Endothelial cell (in vitro differentiated cells): ENCODE measurements at regions not wholly inside any gene's neighbourhood (a gene's known extent, or its start where the extent isn't known, plus 50 kb on each side); places are given as distances from the start of the nearest gene placed in this dataset.
"Not testable (repeated sequence)": the region's sequence is repeated elsewhere in the genome, so short reads cannot be mapped to it uniquely, and the experiment has no call there.

Source experiments
- DNase-seq: peaks from one replicate; pipeline ENCODE4 v3.0.0; 2021; ENCODE audit warnings: low spot score
- H3K27ac Mint-ChIP-seq: one replicate; pipeline ENCODE4 v1.8.0; 2021; ENCODE audit warnings: mixed read lengths, inconsistent platforms; ENCODE audit not compliant: unreplicated experiment
- H3K27me3 Mint-ChIP-seq: one replicate; pipeline ENCODE4 v1.8.0; 2021; ENCODE audit warnings: mild to moderate bottlenecking, moderate library complexity, mixed read lengths, inconsistent platforms; ENCODE audit not compliant: unreplicated experiment
- H3K36me3 Mint-ChIP-seq: one replicate; pipeline ENCODE4 v1.8.0; 2021; ENCODE audit warnings: mild to moderate bottlenecking, low read depth, mixed read lengths, inconsistent platforms; ENCODE audit not compliant: unreplicated experiment
- H3K4me1 Mint-ChIP-seq: one replicate; pipeline ENCODE4 v1.8.0; 2021; ENCODE audit warnings: mild to moderate bottlenecking, mixed read lengths, inconsistent platforms; ENCODE audit not compliant: unreplicated experiment
- H3K4me3 Mint-ChIP-seq: one replicate; pipeline ENCODE4 v1.8.0; 2021; ENCODE audit warnings: mild to moderate bottlenecking, mixed read lengths, inconsistent platforms; ENCODE audit not compliant: unreplicated experiment
- H3K9me3 Mint-ChIP-seq: one replicate; pipeline ENCODE4 v1.8.0; 2021; ENCODE audit warnings: mixed read lengths, inconsistent platforms; ENCODE audit not compliant: unreplicated experiment
- CTCF ChIP-seq: fragments of 200-600 bp; sonication (generic); IDR thresholded peaks from one replicate; pipeline ENCODE4 v1.5.0; 2021; ENCODE audit warnings: antibody characterized with exemption; ENCODE audit not compliant: unreplicated experiment

GRCh38 chr4:97309121-97309520 lies 834.2 kb downstream of the STPG2 start:
- no peak overlapping the region for H3K27ac Mint-ChIP-seq
- peaks cover 1% of the 10 kb centered on the region for H3K27me3 Mint-ChIP-seq
- no peak for TF ChIP-seq CTCF
- no peak overlapping the region for H3K4me3 Mint-ChIP-seq
- H3K4me1 Mint-ChIP-seq = peaks cover 5% of the 10 kb centered on the region
- DNase-seq = no peak
- H3K36me3 Mint-ChIP-seq = no peaks in the 10 kb centered on the region
- H3K9me3 Mint-ChIP-seq = no peaks in the 10 kb centered on the region

- no peak for TF ChIP-seq CTCF
- H3K4me1 Mint-ChIP-seq = no peaks in the 10 kb centered on the region
- no peaks in the 10 kb centered on the region for H3K27me3 Mint-ChIP-seq
- H3K27ac Mint-ChIP-seq = no peak overlapping the region
- no peaks in the 10 kb centered on the region for H3K36me3 Mint-ChIP-seq
- no peak overlapping the region for H3K4me3 Mint-ChIP-seq
- H3K9me3 Mint-ChIP-seq = no peaks in the 10 kb centered on the region
- DNase-seq = no peak
These were observed 826.1 kb downstream of the STPG2 start for GRCh38 chr4:97317201-97317600.

GRCh38 chr4:97317671-97318070 lies 825.6 kb downstream of the STPG2 start:
- no peaks in the 10 kb centered on the region for H3K36me3 Mint-ChIP-seq
- H3K27me3 Mint-ChIP-seq = no peaks in the 10 kb centered on the region
- no peaks in the 10 kb centered on the region for H3K4me1 Mint-ChIP-seq
- H3K9me3 Mint-ChIP-seq = no peaks in the 10 kb centered on the region
- no peak overlapping the region for H3K4me3 Mint-ChIP-seq
- TF ChIP-seq CTCF = no peak
- no peak for DNase-seq
- no peak overlapping the region for H3K27ac Mint-ChIP-seq

GRCh38 chr4:97325751-97326150 lies 817.5 kb downstream of the STPG2 start:
- not testable (repeated sequence) for DNase-seq, H3K27ac Mint-ChIP-seq, H3K36me3 Mint-ChIP-seq, H3K9me3 Mint-ChIP-seq, H3K27me3 Mint-ChIP-seq, H3K4me1 Mint-ChIP-seq, H3K4me3 Mint-ChIP-seq

DNA sequence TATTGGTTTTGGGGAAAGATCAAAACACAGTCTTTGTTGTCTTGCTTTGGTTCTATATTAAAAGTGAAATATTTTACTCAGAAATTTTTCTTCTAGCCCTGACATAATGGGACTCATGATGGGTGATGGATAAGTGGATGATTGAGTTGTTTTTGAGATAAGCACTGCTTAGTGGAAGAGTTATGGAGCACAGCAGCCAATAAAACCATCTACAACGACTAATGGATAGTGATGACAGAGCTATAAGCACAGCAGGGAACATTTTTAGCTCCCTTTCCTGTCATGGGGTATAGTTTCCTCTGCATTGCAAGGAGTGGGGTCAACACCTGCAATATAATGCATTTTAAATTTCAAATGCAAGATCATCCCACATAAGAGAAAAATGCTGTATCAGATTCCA lies 812.4 kb downstream of the STPG2 start:
- TF ChIP-seq CTCF = no peak
- H3K4me3 Mint-ChIP-seq = no peak overlapping the region
- H3K4me1 Mint-ChIP-seq = no peaks in the 10 kb centered on the region
- no peak for DNase-seq
- H3K27ac Mint-ChIP-seq = no peak overlapping the region
- H3K9me3 Mint-ChIP-seq = no peaks in the 10 kb centered on the region
- H3K27me3 Mint-ChIP-seq = no peaks in the 10 kb centered on the region
- no peaks in the 10 kb centered on the region for H3K36me3 Mint-ChIP-seq

- no peak for DNase-seq
- TF ChIP-seq CTCF = no peak
- no peak overlapping the region for H3K27ac Mint-ChIP-seq
- H3K9me3 Mint-ChIP-seq = peaks cover 2% of the 10 kb centered on the region
- H3K4me3 Mint-ChIP-seq = no peak overlapping the region
- no peaks in the 10 kb centered on the region for H3K4me1 Mint-ChIP-seq
- peaks cover 2% of the 10 kb centered on the region for H3K27me3 Mint-ChIP-seq
- H3K36me3 Mint-ChIP-seq = peaks cover 7% of the 10 kb centered on the region
These were observed 808.9 kb downstream of the STPG2 start for GRCh38 chr4:97334348-97334747.
